ENCODE measurements at regions not wholly inside any gene's neighbourhood (a gene's known extent, or its start where the extent isn't known, plus 50 kb on each side); places are given as distances from the start of the nearest gene placed in this dataset.

DNA sequence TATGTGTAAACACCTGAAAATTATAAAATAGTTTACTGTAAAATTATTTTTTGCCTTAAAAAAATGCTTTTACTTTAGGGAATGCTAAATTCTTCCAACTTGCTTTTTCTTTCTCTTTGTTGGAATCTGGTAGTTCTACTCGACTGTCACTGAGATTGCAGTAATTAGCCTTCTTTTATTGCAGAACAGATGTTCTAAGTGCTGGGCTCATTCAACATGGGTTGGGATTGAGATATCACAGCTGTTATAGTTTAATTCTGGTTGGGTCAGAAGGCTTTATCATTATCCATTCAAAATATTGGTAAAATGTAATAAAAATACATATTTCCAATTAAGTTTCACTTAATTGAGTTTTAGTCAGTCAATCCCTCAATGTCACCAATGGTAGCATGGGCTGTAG is 686.7 kb downstream of the CDH18 start:
- Histone ChIP-seq H3K9ac (ENCODE audit: insufficient read depth, low read depth, low read length) (no peak overlapping the region), H3K27ac (ENCODE audit: extremely low read length, insufficient read depth, low read length) (no peak overlapping the region), H3K27me3 (ENCODE audit: control insufficient read depth in 1 of 2, insufficient read depth in 2 of 2, low read length in 2 of 2) (no peaks in the 10 kb centered on the region), H3K4me2 (ENCODE audit: low read depth, low read length) (no peak overlapping the region), H3K4me1 (ENCODE audit: insufficient read depth, low read length) (no peaks in the 10 kb centered on the region), H3K4me3 (replicated peaks in 1 of 3; ENCODE audit: insufficient read depth in 1 of 3, low read depth in 2 of 3, low read length in 3 of 3) (no peak overlapping the region), H3K79me2 (ENCODE audit: insufficient read depth, low read length) (no peaks in the 10 kb centered on the region), H4K20me1 (ENCODE audit: insufficient read depth, low read length) (no peaks in the 10 kb centered on the region), H2AFZ (ENCODE audit: low read length) (no peak overlapping the region), H3K9me3 (ENCODE audit: low read length) (peaks cover 42% of the 10 kb centered on the region), H3K36me3 (replicated peaks in 1 of 2; ENCODE audit: control insufficient read depth in 1 of 2, insufficient read depth in 2 of 2, low read length in 2 of 2) (no peaks in the 10 kb centered on the region)
- no peak for DNase-seq (ENCODE audit: low spot score)
- no peak for FAIRE-seq
- in situ Hi-C loops (cut with HindIII; ENCODE audit: extremely low pct_ligation_motif_present, low pct_unique_long_range_greater_than_20kb) (no loop called here), intact Hi-C loops (cut with micrococcal nuclease; ENCODE audit: unreplicated experiment) (no loop called here)
- 11% methylated on average over 1 of the region's 1 CpG for WGBS (ENCODE audit: low lambda C conversion rate)
- CTCF ChIA-PET (ENCODE audit: low intra/inter-chr PET ratio, low total read pairs): no interaction called here
- TF ChIP-seq ZSCAN21 (CRISPR knock-in tag; IDR thresholded peaks at IDR 0.05; ENCODE audit: borderline replicate concordance) (no peak), ZFP1 (CRISPR knock-in tag; IDR thresholded peaks at IDR 0.05) (no peak), ZNF12 (CRISPR knock-in tag; IDR thresholded peaks at IDR 0.05) (no peak), RBM22 (optimal IDR thresholded peaks at IDR 0.05; ENCODE audit: low read length) (no peak), ZNF577 (CRISPR knock-in tag; IDR thresholded peaks at IDR 0.05; ENCODE audit: borderline replicate concordance, low read depth) (no peak), ZNF17 (CRISPR knock-in tag; IDR thresholded peaks at IDR 0.05) (no peak)
- TF ChIP-seq, protein P1, sequence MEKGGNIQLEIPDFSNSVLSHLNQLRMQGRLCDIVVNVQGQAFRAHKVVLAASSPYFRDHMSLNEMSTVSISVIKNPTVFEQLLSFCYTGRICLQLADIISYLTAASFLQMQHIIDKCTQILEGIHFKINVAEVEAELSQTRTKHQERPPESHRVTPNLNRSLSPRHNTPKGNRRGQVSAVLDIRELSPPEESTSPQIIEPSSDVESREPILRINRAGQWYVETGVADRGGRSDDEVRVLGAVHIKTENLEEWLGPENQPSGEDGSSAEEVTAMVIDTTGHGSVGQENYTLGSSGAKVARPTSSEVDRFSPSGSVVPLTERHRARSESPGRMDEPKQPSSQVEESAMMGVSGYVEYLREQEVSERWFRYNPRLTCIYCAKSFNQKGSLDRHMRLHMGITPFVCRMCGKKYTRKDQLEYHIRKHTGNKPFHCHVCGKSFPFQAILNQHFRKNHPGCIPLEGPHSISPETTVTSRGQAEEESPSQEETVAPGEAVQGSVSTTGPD (CRISPR knock-in tag; IDR thresholded peaks at IDR 0.05): no peak
- POLR2A ChIA-PET: no interaction called here
- ATAC-seq: no peak
- BruUV-seq (replicated peaks): no TSS peak

DNA sequence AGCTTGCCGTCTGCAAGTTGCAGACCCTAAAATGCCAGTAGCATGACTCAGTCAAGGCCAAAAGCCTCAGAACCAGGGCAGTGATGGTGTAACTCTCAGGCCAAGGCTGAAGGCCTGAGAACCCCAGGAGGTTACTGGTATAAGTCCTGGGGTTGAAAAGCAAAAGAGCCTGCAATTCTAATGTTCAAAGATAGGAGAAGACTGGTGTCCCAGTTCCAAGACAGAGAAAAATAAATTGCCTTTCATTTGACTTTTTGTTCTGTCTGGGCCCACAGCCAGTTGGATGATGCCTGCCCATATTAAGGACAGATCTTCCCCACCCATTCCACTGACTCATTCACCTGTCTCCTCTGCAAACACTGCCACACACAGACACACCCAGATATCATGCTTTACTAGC is 673.2 kb downstream of the CDH18 start:
- no peak for ATAC-seq
- ChIA-PET POLR2A (no interaction called here), CTCF (ENCODE audit: low intra/inter-chr PET ratio, low total read pairs) (no interaction called here)
- TF ChIP-seq ZNF275 (CRISPR knock-in tag; IDR thresholded peaks at IDR 0.05; ENCODE audit: borderline replicate concordance): no peak
- no peak for TF ChIP-seq TAF1 (CRISPR knock-in tag; IDR thresholded peaks at IDR 0.05)
- TF ChIP-seq FOXA3 (CRISPR knock-in tag; IDR thresholded peaks at IDR 0.05): no peak
- no peak for TF ChIP-seq BCL6 (CRISPR knock-in tag; IDR thresholded peaks at IDR 0.05)
- TF ChIP-seq CREBL2 (CRISPR knock-in tag; IDR thresholded peaks at IDR 0.05; ENCODE audit: borderline replicate concordance): no peak
- no peak for TF ChIP-seq BCL3 (CRISPR knock-in tag; IDR thresholded peaks at IDR 0.05)
- TF ChIP-seq ZNF850 (CRISPR knock-in tag; conservative IDR thresholded peaks at IDR 0.05): no peak
- no peak for TF ChIP-seq RBAK (CRISPR knock-in tag; IDR thresholded peaks at IDR 0.05)
- no peak for TF ChIP-seq ZNF749 (CRISPR knock-in tag; IDR thresholded peaks at IDR 0.05; ENCODE audit: borderline replicate concordance)
- no peak for TF ChIP-seq NONO (IDR thresholded peaks at IDR 0.05)
- TF ChIP-seq NONO (CRISPR knock-in tag; conservative IDR thresholded peaks at IDR 0.05): no peak
- no peaks in the 10 kb centered on the region for H4K20me1 ChIP-seq (ENCODE audit: insufficient read depth, low read length)
- in situ Hi-C loops (cut with HindIII; ENCODE audit: extremely low pct_ligation_motif_present, low pct_unique_long_range_greater_than_20kb) (no loop called here), intact Hi-C loops (cut with micrococcal nuclease; ENCODE audit: unreplicated experiment) (no loop called here)
- FAIRE-seq: no peak
- no peak for DNase-seq (ENCODE audit: low spot score)
- H2AFZ ChIP-seq (ENCODE audit: low read length): no peak overlapping the region
- BruUV-seq (replicated peaks): no TSS peak
- no peaks in the 10 kb centered on the region for H3K79me2 ChIP-seq (ENCODE audit: insufficient read depth, low read length)
- WGBS (ENCODE audit: low lambda C conversion rate): 0% methylated on average over 1 of the region's 1 CpG
- H3K4me2 ChIP-seq (ENCODE audit: low read depth, low read length): no peak overlapping the region
- peaks cover 67% of the 10 kb centered on the region for H3K9me3 ChIP-seq (ENCODE audit: low read length)
- no peaks in the 10 kb centered on the region for H3K36me3 ChIP-seq (replicated peaks in 1 of 2; ENCODE audit: control insufficient read depth in 1 of 2, insufficient read depth in 2 of 2, low read length in 2 of 2)
- no peaks in the 10 kb centered on the region for H3K27me3 ChIP-seq (ENCODE audit: control insufficient read depth in 1 of 2, insufficient read depth in 2 of 2, low read length in 2 of 2)
- no peaks in the 10 kb centered on the region for H3K4me1 ChIP-seq (ENCODE audit: insufficient read depth, low read length)
- no peak overlapping the region for H3K27ac ChIP-seq (ENCODE audit: extremely low read length, insufficient read depth, low read length)
- no peak overlapping the region for H3K9ac ChIP-seq (ENCODE audit: insufficient read depth, low read depth, low read length)
- H3K4me3 ChIP-seq (replicated peaks in 1 of 3; ENCODE audit: insufficient read depth in 1 of 3, low read depth in 2 of 3, low read length in 3 of 3): no peak overlapping the region

Measured in HepG2 (cell line).